ENCODE measurements at regions not wholly inside any gene's neighbourhood (a gene's known extent, or its start where the extent isn't known, plus 50 kb on each side); places are given as distances from the start of the nearest gene placed in this dataset.

- H4K20me1 ChIP-seq (ENCODE audit: insufficient read depth), result no peaks in the 10 kb centered on the region
- no peaks in the 10 kb centered on the region for H3K36me3 ChIP-seq (ENCODE audit: control insufficient read depth in 1 of 2, insufficient read depth in 2 of 2, low read length in 2 of 2)
- H3K27me3 ChIP-seq (ENCODE audit: insufficient read depth, low read length), result peaks cover 3% of the 10 kb centered on the region; the same call in 1 of the 2 replicates
- no peaks in the 10 kb centered on the region for H3K9me2 ChIP-seq (ENCODE audit: insufficient read depth)
- POLR2A ChIA-PET, result no interaction called here
- CTCF ChIA-PET, result no interaction called here
- intact Hi-C loops (cut with micrococcal nuclease), result no loop called here
- no peak overlapping the region for H3K4me3 ChIP-seq (replicated peaks in 1 of 2; ENCODE audit: low read depth in 1 of 2, low read length in 2 of 2)
- no peaks in the 10 kb centered on the region for H3K4me1 ChIP-seq (ENCODE audit: control insufficient read depth in 1 of 2, insufficient read depth in 2 of 2, low read length in 2 of 2)
- H3K4me2 ChIP-seq (ENCODE audit: low read length), result no peak overlapping the region
- no peaks in the 10 kb centered on the region for H3K79me2 ChIP-seq (ENCODE audit: insufficient read depth, low read length)
- no peak overlapping the region for H3K27ac ChIP-seq (ENCODE audit: low read depth, low read length)
- H2AFZ ChIP-seq (ENCODE audit: low read depth, low read length, poor library complexity, severe bottlenecking), result no peak overlapping the region
- RAD21 ChIA-PET (ENCODE audit: low non-redundant PET in 1 of 2, low total read pairs in 2 of 2, uncharacterized antibody in 2 of 2, unreplicated experiment in 2 of 2), result no interaction called here
- ATAC-seq (no peak), DNase-seq (ENCODE audit: low read depth, low spot score) (no peak)
- TF ChIP-seq REST (IDR thresholded peaks at IDR 0.05; ENCODE audit: low read depth) (no peak), EZH2 (IDR thresholded peaks at IDR 0.05) (no peak)
- no peaks in the 10 kb centered on the region for H3K9me3 ChIP-seq (ENCODE audit: control insufficient read depth in 1 of 2, insufficient read depth in 1 of 2, low read depth in 1 of 2, low read length in 2 of 2)
- H3K9ac ChIP-seq (ENCODE audit: low read length), result no peak overlapping the region
- no TSS peak for BruUV-seq (replicated peaks)
Measured at GRCh38 chr2:133948610-133949290, 305.1 kb upstream of the MGAT5 start.

DNA sequence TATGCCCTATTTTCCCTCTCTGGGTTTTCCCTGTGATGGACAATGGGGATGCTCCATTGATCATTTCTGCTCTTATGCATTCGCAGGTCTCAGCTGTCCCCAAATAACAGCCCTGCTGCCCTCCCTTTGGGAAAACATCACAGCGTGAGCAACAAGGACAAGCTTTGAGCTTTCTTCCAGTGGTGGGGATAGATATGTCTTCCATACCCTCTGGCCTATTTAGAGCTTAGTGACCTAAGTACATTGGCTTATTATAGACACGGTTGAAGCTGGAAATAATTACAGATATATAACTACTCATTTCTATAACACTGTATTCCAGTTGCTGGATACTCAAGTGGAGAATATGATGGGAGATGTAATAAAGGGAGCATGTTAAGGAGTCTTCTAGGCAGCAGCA is 304.3 kb upstream of the MGAT5 start:
- Histone ChIP-seq H3K27me3 (ENCODE audit: insufficient read depth, low read length) (peaks cover 3% of the 10 kb centered on the region; the same call in 1 of the 2 replicates), H3K9me3 (ENCODE audit: control insufficient read depth in 1 of 2, insufficient read depth in 1 of 2, low read depth in 1 of 2, low read length in 2 of 2) (no peaks in the 10 kb centered on the region), H3K9ac (ENCODE audit: low read length) (no peak overlapping the region), H4K20me1 (ENCODE audit: insufficient read depth) (no peaks in the 10 kb centered on the region), H3K79me2 (ENCODE audit: insufficient read depth, low read length) (no peaks in the 10 kb centered on the region), H3K4me2 (ENCODE audit: low read length) (no peak overlapping the region), H3K4me1 (ENCODE audit: control insufficient read depth in 1 of 2, insufficient read depth in 2 of 2, low read length in 2 of 2) (no peaks in the 10 kb centered on the region), H2AFZ (ENCODE audit: low read depth, low read length, poor library complexity, severe bottlenecking) (no peak overlapping the region), H3K27ac (ENCODE audit: low read depth, low read length) (no peak overlapping the region), H3K4me3 (replicated peaks in 1 of 2; ENCODE audit: low read depth in 1 of 2, low read length in 2 of 2) (no peak overlapping the region), H3K9me2 (ENCODE audit: insufficient read depth) (no peaks in the 10 kb centered on the region), H3K36me3 (ENCODE audit: control insufficient read depth in 1 of 2, insufficient read depth in 2 of 2, low read length in 2 of 2) (no peaks in the 10 kb centered on the region)
- ATAC-seq, result no peak
- no TSS peak for BruUV-seq (replicated peaks)
- no peak for DNase-seq (ENCODE audit: low read depth, low spot score)
- intact Hi-C loops (cut with micrococcal nuclease), result no loop called here
- POLR2A ChIA-PET, result no interaction called here
- CTCF ChIA-PET, result no interaction called here
- RAD21 ChIA-PET (ENCODE audit: low non-redundant PET in 1 of 2, low total read pairs in 2 of 2, uncharacterized antibody in 2 of 2, unreplicated experiment in 2 of 2), result no interaction called here
- no peak for TF ChIP-seq ELF1 (IDR thresholded peaks at IDR 0.05; ENCODE audit: borderline replicate concordance, low read depth)
- no peak for TF ChIP-seq ZNF274 (IDR thresholded peaks at IDR 0.05; ENCODE audit: low read depth, low read length)
- no peak for TF ChIP-seq EZH2phosphoT487 (IDR thresholded peaks at IDR 0.05; ENCODE audit: borderline replicate concordance)
- no peak for TF ChIP-seq SP1 (IDR thresholded peaks at IDR 0.05; ENCODE audit: low read depth)
- TF ChIP-seq CBX3 (IDR thresholded peaks at IDR 0.05; ENCODE audit: low read depth), result no peak
- TF ChIP-seq YY1 (IDR thresholded peaks at IDR 0.05; ENCODE audit: extremely low read depth, insufficient replicate concordance, low read depth, low read length), result no peak
- no peak for TF ChIP-seq SIN3A (IDR thresholded peaks at IDR 0.05; ENCODE audit: low read depth)
- no peak for TF ChIP-seq CEBPB (IDR thresholded peaks at IDR 0.05; ENCODE audit: low read depth)
- TF ChIP-seq POLR2A (IDR thresholded peaks at IDR 0.05; ENCODE audit: borderline replicate concordance, extremely low read depth, insufficient read depth, insufficient read length), result no peak
- no peak for TF ChIP-seq EGR1 (IDR thresholded peaks at IDR 0.05; ENCODE audit: low read depth)
- TF ChIP-seq FOSL1 (IDR thresholded peaks at IDR 0.05; ENCODE audit: low read depth), result no peak
- TF ChIP-seq TCF7L2 (IDR thresholded peaks at IDR 0.05; ENCODE audit: borderline replicate concordance, extremely low read depth, insufficient read depth, insufficient read length), result no peak
- TF ChIP-seq ZBTB33 (IDR thresholded peaks at IDR 0.05; ENCODE audit: extremely low read depth, insufficient replicate concordance, low read length), result no peak
- TF ChIP-seq POLR2AphosphoS5 (IDR thresholded peaks at IDR 0.05; ENCODE audit: low read depth, low read length), result no peak
- TF ChIP-seq SRF (IDR thresholded peaks at IDR 0.05; ENCODE audit: low read depth), result no peak
